Fibroblast of villous mesenchyme (primary cell): ENCODE measurements at regions not wholly inside any gene's neighbourhood (a gene's known extent, or its start where the extent isn't known, plus 50 kb on each side); places are given as distances from the start of the nearest gene placed in this dataset.

Experiments
- DNase-seq: peaks from one replicate; pipeline ENCODE4 v3.0.0-alpha.2; 2010; ENCODE audit warnings: low read depth
- H3K4me3 ChIP-seq: 2 replicates; pipeline ENCODE4 v1.5.1; 2011; ENCODE audit warnings: low read depth, mild to moderate bottlenecking, low read length
- TF ChIP-seq, protein P1 (sequence below): IDR thresholded peaks from 2 replicates; pipeline ENCODE4 v1.5.1; 2012; ENCODE audit warnings: low read depth, mild to moderate bottlenecking, low read length; ENCODE audit not compliant: insufficient read depth

- TF ChIP-seq, protein P1, sequence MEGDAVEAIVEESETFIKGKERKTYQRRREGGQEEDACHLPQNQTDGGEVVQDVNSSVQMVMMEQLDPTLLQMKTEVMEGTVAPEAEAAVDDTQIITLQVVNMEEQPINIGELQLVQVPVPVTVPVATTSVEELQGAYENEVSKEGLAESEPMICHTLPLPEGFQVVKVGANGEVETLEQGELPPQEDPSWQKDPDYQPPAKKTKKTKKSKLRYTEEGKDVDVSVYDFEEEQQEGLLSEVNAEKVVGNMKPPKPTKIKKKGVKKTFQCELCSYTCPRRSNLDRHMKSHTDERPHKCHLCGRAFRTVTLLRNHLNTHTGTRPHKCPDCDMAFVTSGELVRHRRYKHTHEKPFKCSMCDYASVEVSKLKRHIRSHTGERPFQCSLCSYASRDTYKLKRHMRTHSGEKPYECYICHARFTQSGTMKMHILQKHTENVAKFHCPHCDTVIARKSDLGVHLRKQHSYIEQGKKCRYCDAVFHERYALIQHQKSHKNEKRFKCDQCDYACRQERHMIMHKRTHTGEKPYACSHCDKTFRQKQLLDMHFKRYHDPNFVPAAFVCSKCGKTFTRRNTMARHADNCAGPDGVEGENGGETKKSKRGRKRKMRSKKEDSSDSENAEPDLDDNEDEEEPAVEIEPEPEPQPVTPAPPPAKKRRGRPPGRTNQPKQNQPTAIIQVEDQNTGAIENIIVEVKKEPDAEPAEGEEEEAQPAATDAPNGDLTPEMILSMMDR: no peak
- DNase-seq: no peak
- no peak overlapping the region for H3K4me3 ChIP-seq
Measured at GRCh38 chr1:172980971-172981370, 69.8 kb downstream of the TNFSF18 start.
